Activated B cell treated with CpG ODN at 0.5 μM for 24 hours (primary cell): ENCODE measurements at regions not wholly inside any gene's neighbourhood (a gene's known extent, or its start where the extent isn't known, plus 50 kb on each side); places are given as distances from the start of the nearest gene placed in this dataset.

Experiments used
- ATAC-seq: fragments of 200-7000 bp; cut with Tn5 transposase; one replicate; pipeline ENCODE4 v1.10.0; 2021; ENCODE audit warnings: low read depth, mild to moderate bottlenecking, moderate library complexity
- CTCF ChIA-PET: fragments of 350-600 bp; sonication (Branson Sonifier 250); formaldehyde crosslinking; loops from one replicate; lab custom pipeline; 2021; ENCODE audit warnings: antibody characterized with exemption; lab: Charles Lee
- POLR2A ChIA-PET: fragments of 350-600 bp; sonication (Branson Sonifier 250); formaldehyde crosslinking; loops from one replicate; lab custom pipeline; 2021; ENCODE audit warnings: antibody characterized with exemption; lab: Charles Lee
- DNase-seq: peaks from one replicate; pipeline ENCODE4 v3.0.0; 2022
- H3K27ac Mint-ChIP-seq: one replicate; pipeline ENCODE4 v1.8.0; 2020; ENCODE audit warnings: mixed read lengths
- H3K27me3 Mint-ChIP-seq: one replicate; pipeline ENCODE4 v1.8.0; 2021; ENCODE audit warnings: mixed read lengths
- H3K36me3 Mint-ChIP-seq: one replicate; pipeline ENCODE4 v1.8.0; 2021; ENCODE audit warnings: low read depth, mixed read lengths
- H3K4me1 Mint-ChIP-seq: one replicate; pipeline ENCODE4 v1.8.0; 2021; ENCODE audit warnings: mixed read lengths
- H3K4me3 Mint-ChIP-seq: one replicate; pipeline ENCODE4 v1.8.0; 2020; ENCODE audit warnings: mild to moderate bottlenecking, mixed read lengths
- H3K9me3 Mint-ChIP-seq: one replicate; pipeline ENCODE4 v1.8.0; 2020; ENCODE audit warnings: mixed read lengths
- intact Hi-C: fragments of 100-400 bp; cut with micrococcal nuclease; formaldehyde crosslinking; loops from one replicate; pipeline ENCODE4 v1.15.1; 2024
- TF ChIP-seq, protein P1 (sequence below): fragments of 200-600 bp; IDR thresholded peaks from one replicate; pipeline ENCODE4 v1.8.0; 2022; ENCODE audit warnings: antibody characterized with exemption, mild to moderate bottlenecking

DNA sequence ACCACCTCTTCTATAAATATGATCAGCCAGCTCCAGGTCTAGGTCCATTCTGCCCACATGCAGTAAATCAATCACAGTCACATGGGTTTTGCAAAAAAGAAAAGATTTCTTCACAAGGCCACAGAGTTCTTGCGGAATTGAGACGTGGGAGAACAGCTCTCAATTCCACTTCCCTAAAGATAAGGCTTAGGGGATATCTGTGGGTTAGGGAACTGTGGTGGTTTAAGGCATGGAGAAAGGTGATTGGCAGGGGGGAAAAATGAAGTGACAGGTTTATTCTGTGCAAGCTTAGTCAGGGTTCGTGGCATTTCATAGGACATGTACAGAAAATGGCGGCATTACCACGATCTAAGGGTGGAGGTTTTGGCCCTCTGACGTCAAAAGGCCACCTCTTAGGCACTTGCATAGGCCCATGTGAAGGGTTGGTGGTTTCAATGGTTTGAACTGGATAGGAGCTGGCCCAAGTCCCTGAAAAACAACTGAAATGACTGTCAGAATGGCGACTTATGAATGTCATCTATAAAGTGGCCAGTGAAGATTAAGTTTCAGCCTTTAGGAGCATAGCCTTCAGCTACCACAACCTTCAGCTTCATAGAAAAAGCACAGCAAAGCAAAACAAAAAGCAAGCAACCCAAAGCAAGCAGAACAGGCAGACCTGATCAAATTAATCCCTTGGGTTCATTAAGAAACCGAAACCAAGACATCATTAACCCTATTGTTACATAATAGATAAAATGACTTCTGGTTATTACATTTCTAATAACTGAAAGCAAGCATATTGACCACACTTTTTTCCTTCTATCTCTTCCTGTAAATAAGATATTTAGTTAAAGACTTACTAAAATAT is 289.8 kb upstream of the SFRP2 start:
- no peaks in the 10 kb centered on the region for H3K9me3 Mint-ChIP-seq
- intact Hi-C loops = no loop called here
- no peak overlapping the region for H3K27ac Mint-ChIP-seq
- no peaks in the 10 kb centered on the region for H3K27me3 Mint-ChIP-seq
- H3K4me1 Mint-ChIP-seq = no peaks in the 10 kb centered on the region
- no peak overlapping the region for H3K4me3 Mint-ChIP-seq
- no peak for ATAC-seq
- no peaks in the 10 kb centered on the region for H3K36me3 Mint-ChIP-seq
- ChIA-PET CTCF (no interaction called here), POLR2A (no interaction called here)
- TF ChIP-seq, protein P1, sequence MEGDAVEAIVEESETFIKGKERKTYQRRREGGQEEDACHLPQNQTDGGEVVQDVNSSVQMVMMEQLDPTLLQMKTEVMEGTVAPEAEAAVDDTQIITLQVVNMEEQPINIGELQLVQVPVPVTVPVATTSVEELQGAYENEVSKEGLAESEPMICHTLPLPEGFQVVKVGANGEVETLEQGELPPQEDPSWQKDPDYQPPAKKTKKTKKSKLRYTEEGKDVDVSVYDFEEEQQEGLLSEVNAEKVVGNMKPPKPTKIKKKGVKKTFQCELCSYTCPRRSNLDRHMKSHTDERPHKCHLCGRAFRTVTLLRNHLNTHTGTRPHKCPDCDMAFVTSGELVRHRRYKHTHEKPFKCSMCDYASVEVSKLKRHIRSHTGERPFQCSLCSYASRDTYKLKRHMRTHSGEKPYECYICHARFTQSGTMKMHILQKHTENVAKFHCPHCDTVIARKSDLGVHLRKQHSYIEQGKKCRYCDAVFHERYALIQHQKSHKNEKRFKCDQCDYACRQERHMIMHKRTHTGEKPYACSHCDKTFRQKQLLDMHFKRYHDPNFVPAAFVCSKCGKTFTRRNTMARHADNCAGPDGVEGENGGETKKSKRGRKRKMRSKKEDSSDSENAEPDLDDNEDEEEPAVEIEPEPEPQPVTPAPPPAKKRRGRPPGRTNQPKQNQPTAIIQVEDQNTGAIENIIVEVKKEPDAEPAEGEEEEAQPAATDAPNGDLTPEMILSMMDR = no peak
- DNase-seq = no peak

DNA sequence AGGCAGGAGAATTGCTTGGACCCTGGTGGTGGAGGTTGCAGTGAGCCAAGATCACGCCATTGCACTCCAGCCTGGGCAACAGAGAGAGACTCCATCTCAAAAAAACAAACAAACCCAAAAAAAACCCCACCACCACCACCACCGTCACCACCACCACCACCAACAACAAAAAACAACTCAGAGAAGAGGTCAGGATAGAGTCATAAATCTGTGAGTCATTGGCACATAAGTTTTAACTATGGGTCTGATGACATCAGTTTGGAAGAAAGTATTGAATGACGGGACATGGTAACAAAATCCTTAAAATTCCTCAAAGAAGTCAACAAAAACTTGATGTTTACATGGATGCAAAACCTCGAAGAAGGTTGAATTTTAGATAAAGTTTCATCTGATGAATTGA is 288.0 kb upstream of the SFRP2 start:
- Mint-ChIP-seq H3K27me3 (no peaks in the 10 kb centered on the region), H3K36me3 (no peaks in the 10 kb centered on the region), H3K4me1 (no peaks in the 10 kb centered on the region), H3K27ac (no peak overlapping the region), H3K4me3 (no peak overlapping the region), H3K9me3 (peaks cover 3% of the 10 kb centered on the region)
- TF ChIP-seq, protein P1 = no peak
- ChIA-PET POLR2A (no interaction called here), CTCF (no interaction called here)
- intact Hi-C loops = no loop called here
- ATAC-seq (no peak), DNase-seq (no peak)

DNA sequence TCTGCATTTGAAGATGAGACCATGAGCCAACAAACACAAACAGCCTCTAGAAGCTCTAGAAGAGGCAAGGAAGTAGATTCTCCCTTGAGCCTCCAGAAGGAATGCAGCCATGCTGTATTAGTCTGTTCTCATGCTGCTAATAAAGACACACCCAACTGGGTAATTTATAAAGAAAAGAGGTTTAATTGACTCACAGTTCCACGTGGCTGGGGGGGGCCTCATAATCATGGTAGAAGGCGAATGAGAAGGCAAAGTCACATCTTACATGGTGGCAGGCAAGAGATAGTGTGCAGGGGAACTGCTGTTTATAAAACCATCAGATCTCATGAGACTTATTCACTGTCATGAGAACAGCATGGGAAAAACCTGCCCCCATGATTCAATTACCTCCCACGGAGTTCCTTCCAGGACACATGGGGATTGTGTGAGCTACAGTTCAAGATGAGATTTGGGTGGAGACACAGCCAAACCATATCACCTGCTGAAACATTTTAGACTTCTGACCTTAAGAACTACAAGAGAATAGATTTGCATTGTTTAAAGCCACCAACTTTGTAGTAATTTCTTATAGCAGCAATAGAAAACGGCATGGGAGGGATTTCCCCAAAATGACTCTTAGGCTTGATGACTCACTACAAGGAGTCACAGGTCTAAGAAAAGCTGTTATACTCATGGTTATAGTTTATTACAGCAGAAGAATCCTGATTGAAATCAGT is 284.4 kb upstream of the SFRP2 start:
- intact Hi-C loops = no loop called here
- TF ChIP-seq, protein P1 = no peak
- Mint-ChIP-seq H3K4me3 (no peak overlapping the region), H3K27ac (no peak overlapping the region), H3K4me1 (no peaks in the 10 kb centered on the region), H3K36me3 (no peaks in the 10 kb centered on the region), H3K9me3 (peaks cover 3% of the 10 kb centered on the region), H3K27me3 (no peaks in the 10 kb centered on the region)
- DNase-seq = no peak
- CTCF ChIA-PET = no interaction called here
- POLR2A ChIA-PET = no interaction called here
- no peak for ATAC-seq

DNA sequence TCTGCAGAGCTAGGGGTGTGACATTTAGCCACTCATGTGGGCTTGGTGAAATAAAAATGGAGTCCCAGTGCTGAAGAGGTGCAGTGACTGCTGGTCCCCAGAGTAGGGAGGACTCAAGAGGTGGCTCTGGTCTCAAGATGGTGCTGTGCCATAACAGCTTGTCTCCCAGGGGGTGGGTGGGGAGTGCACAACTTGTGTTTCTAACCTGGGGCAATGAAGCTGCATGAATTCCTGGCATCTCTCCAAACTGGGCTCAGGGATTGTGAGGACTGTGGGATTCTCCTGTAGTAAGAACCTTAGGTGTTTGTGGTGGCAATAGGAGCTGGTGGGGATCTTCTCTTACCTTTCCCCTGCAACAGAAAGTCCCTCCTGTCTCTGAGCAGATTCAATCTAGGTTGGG is 278.9 kb upstream of the SFRP2 start:
- ATAC-seq (no peak), DNase-seq (no peak)
- no peaks in the 10 kb centered on the region for H3K4me1 Mint-ChIP-seq
- TF ChIP-seq, protein P1 = no peak
- no peak overlapping the region for H3K4me3 Mint-ChIP-seq
- no peak overlapping the region for H3K27ac Mint-ChIP-seq
- ChIA-PET CTCF (no interaction called here), POLR2A (no interaction called here)
- no peaks in the 10 kb centered on the region for H3K27me3 Mint-ChIP-seq
- H3K36me3 Mint-ChIP-seq = no peaks in the 10 kb centered on the region
- intact Hi-C loops = no loop called here
- peaks cover 13% of the 10 kb centered on the region for H3K9me3 Mint-ChIP-seq

DNA sequence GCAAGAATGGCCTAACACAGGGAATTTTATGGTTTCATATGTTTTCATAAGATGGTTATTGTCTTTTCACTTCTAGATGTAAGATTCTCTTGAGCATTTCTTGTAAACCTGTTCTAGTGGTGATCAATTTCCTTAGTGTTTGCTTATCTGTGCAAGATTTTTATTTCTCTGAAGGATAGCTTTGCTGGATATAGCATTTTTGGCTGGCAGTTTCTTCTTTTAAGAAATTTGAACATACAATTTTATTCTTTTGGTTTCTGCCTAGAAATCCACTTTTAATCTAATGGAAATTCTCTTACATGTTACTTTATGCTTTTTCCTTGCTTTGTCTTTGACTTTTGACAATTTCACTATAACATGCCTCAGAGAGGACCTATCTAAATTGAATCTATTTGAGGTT is 276.5 kb upstream of the SFRP2 start:
- POLR2A ChIA-PET = no interaction called here
- TF ChIP-seq, protein P1 = no peak
- Mint-ChIP-seq H3K4me3 (no peak overlapping the region), H3K27me3 (no peaks in the 10 kb centered on the region), H3K36me3 (no peaks in the 10 kb centered on the region), H3K9me3 (peaks cover 11% of the 10 kb centered on the region), H3K27ac (no peak overlapping the region), H3K4me1 (no peaks in the 10 kb centered on the region)
- ATAC-seq (no peak), DNase-seq (no peak)
- intact Hi-C loops = no loop called here
- CTCF ChIA-PET = no interaction called here
